A204.1 (cell line): ENCODE measurements at regions not wholly inside any gene's neighbourhood (a gene's known extent, or its start where the extent isn't known, plus 50 kb on each side); places are given as distances from the start of the nearest gene placed in this dataset.

Experiments used
- FAIRE-seq: peaks from 2 replicates; lab custom pipeline; 2012; peaks lifted over from hg19 to GRCh38; lab: Jason Lieb, UNC

- no peak for FAIRE-seq
Observed at GRCh38 chr10:58885146-58885545, 291.3 kb upstream of the PHYHIPL start.

GRCh38 chr10:58885686-58886345 lies 290.6 kb upstream of the PHYHIPL start:
- FAIRE-seq: no peak

GRCh38 chr10:58886406-58886805 lies 290.0 kb upstream of the PHYHIPL start:
- no peak for FAIRE-seq

GRCh38 chr10:58887474-58887873 lies 289.0 kb upstream of the PHYHIPL start:
- no peak for FAIRE-seq

- no peak for FAIRE-seq
Observed at GRCh38 chr10:58888957-58889356, 287.5 kb upstream of the PHYHIPL start.

GRCh38 chr10:58892031-58892531 lies 284.4 kb upstream of the PHYHIPL start:
- no peak for FAIRE-seq

GRCh38 chr10:58894929-58895328 lies 281.5 kb upstream of the PHYHIPL start:
- FAIRE-seq: no peak

- no peak for FAIRE-seq
Observed at GRCh38 chr10:58896229-58896628, 280.2 kb upstream of the PHYHIPL start.

- FAIRE-seq: no peak
Observed at GRCh38 chr10:58897236-58897635, 279.2 kb upstream of the PHYHIPL start.

- FAIRE-seq: no peak
Observed at GRCh38 chr10:58897708-58898107, 278.7 kb upstream of the PHYHIPL start.

GRCh38 chr10:58898854-58899573 lies 277.4 kb upstream of the PHYHIPL start:
- no peak for FAIRE-seq

- no peak for FAIRE-seq
Observed at GRCh38 chr10:58901092-58901646, 275.3 kb upstream of the PHYHIPL start.

GRCh38 chr10:58903071-58903470 lies 273.4 kb upstream of the PHYHIPL start:
- no peak for FAIRE-seq

- FAIRE-seq: no peak
Observed at GRCh38 chr10:58909881-58910280, 266.6 kb upstream of the PHYHIPL start.

- FAIRE-seq: no peak
Observed at GRCh38 chr10:58913717-58914116, 262.7 kb upstream of the PHYHIPL start.

- FAIRE-seq: no peak
Observed at GRCh38 chr10:58918887-58919286, 257.6 kb upstream of the PHYHIPL start.

GRCh38 chr10:58919927-58920654 lies 256.4 kb upstream of the PHYHIPL start:
- FAIRE-seq: no peak

- no peak for FAIRE-seq
Observed at GRCh38 chr10:58920655-58921003, 255.8 kb upstream of the PHYHIPL start.

- FAIRE-seq: no peak
Observed at GRCh38 chr10:58921421-58921855, 255.0 kb upstream of the PHYHIPL start.

- no peak for FAIRE-seq
Observed at GRCh38 chr10:58925381-58925780, 251.1 kb upstream of the PHYHIPL start.

- FAIRE-seq: no peak
Observed at GRCh38 chr10:58930500-58930899, 245.9 kb upstream of the PHYHIPL start.

- no peak for FAIRE-seq
Observed at GRCh38 chr10:58932126-58932525, 244.3 kb upstream of the PHYHIPL start.
